A549 (cell line): ENCODE measurements at regions not wholly inside any gene's neighbourhood (a gene's known extent, or its start where the extent isn't known, plus 50 kb on each side); places are given as distances from the start of the nearest gene placed in this dataset.
"Not testable (repeated sequence)": the region's sequence is repeated elsewhere in the genome, so short reads cannot be mapped to it uniquely, and the experiment has no call there.

Source experiments
- ATAC-seq, 2 experiments: fragments of 200-7000 bp in 1 of 2; fragments of >200 bp in 1 of 2; cut with Nextera tagmentation in 1 of 2; cut with Tn5 transposase in 1 of 2; 3 replicates each; pipeline versions ENCODE4 v1.8.0 to v1.9.1; 2018 to 2020; ENCODE audit warnings: mild to moderate bottlenecking in 1 of 2, moderate library complexity in 1 of 2
- CTCF ChIA-PET: fragments of 300-600 bp; sonication (Branson Sonifier 250); formaldehyde crosslinking; extraction: SDS; loops from one replicate; lab custom pipeline; 2021; ENCODE audit warnings: antibody characterized with exemption, inconsistent platforms; lab: Yijun Ruan, JAX
- POLR2A ChIA-PET: fragments of 350-600 bp; formaldehyde crosslinking; extraction: SDS; loops from one replicate; lab custom pipeline; 2021; ENCODE audit warnings: antibody characterized with exemption, inconsistent platforms; lab: Yijun Ruan, JAX
- DNase-seq, 2 experiments: peaks; one replicate each; pipeline versions ENCODE4 v3.0.0 to v3.0.0-alpha.2; 2011 to 2016; ENCODE audit warnings: low read depth in 1 of 2, low spot score in 1 of 2
- FAIRE-seq: peaks from 2 replicates; lab custom pipeline; 2011; peaks lifted over from hg19 to GRCh38; lab: Jason Lieb, UNC
- H3K27ac ChIP-seq, 2 experiments: fragments of >200 bp; sonication (Bioruptor Twin); formaldehyde crosslinking; 3 replicates each; pipeline ENCODE4 v1.5.1; 2016 to 2017
- H3K4me1 ChIP-seq: fragments of >200 bp; sonication (Bioruptor Twin); formaldehyde crosslinking; 3 replicates; pipeline ENCODE4 v1.6.1; 2016
- H3K4me2 ChIP-seq: fragments of >200 bp; sonication (Bioruptor Twin); formaldehyde crosslinking; 3 replicates; pipeline ENCODE4 v1.6.1; 2016
- H3K4me3 ChIP-seq: fragments of >200 bp; sonication (Bioruptor Twin); formaldehyde crosslinking; 3 replicates; pipeline ENCODE4 v1.5.1; 2016
- H3K9me3 ChIP-seq: fragments of >200 bp; sonication (Bioruptor Twin); formaldehyde crosslinking; 3 replicates; pipeline ENCODE4 v1.6.1; 2016
- CBX2 ChIP-seq: fragments of 200-600 bp; sonication (generic); IDR thresholded peaks from 2 replicates; pipeline ENCODE4 v1.6.1; 2016; ENCODE audit warnings: low read depth, mild to moderate bottlenecking, borderline replicate concordance
- EHF ChIP-seq: fragments of 250-450 bp; sonication (Bioruptor Pico); IDR thresholded peaks from 2 replicates; pipeline ENCODE4 v1.5.0; 2020; ENCODE audit warnings: mild to moderate bottlenecking
- EHMT2 ChIP-seq: fragments of 200-600 bp; sonication (generic); IDR thresholded peaks from 2 replicates; pipeline ENCODE4 v1.6.1; 2016; ENCODE audit warnings: antibody characterized with exemption, low read depth, mild to moderate bottlenecking, moderate library complexity
- ESRRA ChIP-seq: fragments of 150-350 bp; IDR thresholded peaks from 2 replicates; pipeline ENCODE4 v1.6.1; 2014; ENCODE audit warnings: mild to moderate bottlenecking, low read length, borderline replicate concordance
- FOSL2 ChIP-seq, 2 experiments: fragments of 450-650 bp in 1 of 2; fragments of >200 bp in 1 of 2; sonication (Bioruptor Twin) in 1 of 2; formaldehyde crosslinking; IDR thresholded peaks; 2 replicates each; pipeline versions ENCODE4 v1.5.0 to v1.6.1; 2016 to 2020; ENCODE audit warnings: mild to moderate bottlenecking in 1 of 2, moderate library complexity in 1 of 2
- FOXS1 ChIP-seq: fragments of 250-450 bp; sonication (Bioruptor Pico); IDR thresholded peaks from 2 replicates; pipeline ENCODE4 v1.5.0; 2020; ENCODE audit warnings: mild to moderate bottlenecking, moderate library complexity
- HES2 ChIP-seq: fragments of >200 bp; sonication (Bioruptor Twin); formaldehyde crosslinking; IDR thresholded peaks from 2 replicates; pipeline ENCODE4 v1.6.1; 2016
- HMGXB4 ChIP-seq: fragments of 250-450 bp; sonication (Bioruptor Pico); IDR thresholded peaks from 2 replicates; pipeline ENCODE4 v1.5.0; 2021; ENCODE audit warnings: mild to moderate bottlenecking, moderate library complexity, borderline replicate concordance
- HOXB5 ChIP-seq: fragments of 250-450 bp; sonication (Bioruptor Pico); IDR thresholded peaks from 2 replicates; pipeline ENCODE4 v1.5.0; 2020; ENCODE audit warnings: mild to moderate bottlenecking, moderate library complexity
- KDM1A ChIP-seq: fragments of 200-600 bp; sonication (generic); IDR thresholded peaks from 2 replicates; pipeline ENCODE4 v1.6.1; 2016; ENCODE audit warnings: low read depth, mild to moderate bottlenecking
- NR3C1 ChIP-seq: fragments of >200 bp; sonication (Bioruptor Twin); formaldehyde crosslinking; IDR thresholded peaks from 3 replicates; pipeline ENCODE4 v1.6.1; 2017
- PBX3 ChIP-seq: IDR thresholded peaks from 2 replicates; pipeline ENCODE4 v1.6.1; 2012
- RAD21 ChIP-seq, 2 experiments: fragments of >200 bp in 1 of 2; sonication (Bioruptor Twin) in 1 of 2; formaldehyde crosslinking in 1 of 2; IDR thresholded peaks in 1 of 2; conservative IDR thresholded peaks in 1 of 2; 2 replicates in 1 of 2; 3 replicates in 1 of 2; pipeline ENCODE4 v1.6.1; 2012 to 2018; ENCODE audit warnings: inconsistent platforms in 1 of 2
- RARB ChIP-seq: fragments of 250-450 bp; sonication (Bioruptor Pico); IDR thresholded peaks from 2 replicates; pipeline ENCODE4 v1.8.0; 2021; ENCODE audit warnings: mild to moderate bottlenecking, moderate library complexity
- TFCP2L1 ChIP-seq: fragments of 250-450 bp; sonication (Bioruptor Pico); IDR thresholded peaks from 2 replicates; pipeline ENCODE4 v1.5.0; 2021; ENCODE audit warnings: mild to moderate bottlenecking
- ZFP36 ChIP-seq: fragments of 450-650 bp; IDR thresholded peaks from 2 replicates; pipeline ENCODE4 v1.6.1; 2014; ENCODE audit warnings: borderline replicate concordance; ENCODE audit not compliant: partially characterized antibody
- ZNF302 ChIP-seq: fragments of 250-450 bp; sonication (Bioruptor Pico); IDR thresholded peaks from 2 replicates; pipeline ENCODE4 v1.9.0; 2021; ENCODE audit warnings: inconsistent platforms, mild to moderate bottlenecking, moderate library complexity
- WGBS: methylation state at CpG from one replicate; pipeline ENCODE4 v1.1.6; 2017; ENCODE audit errors: missing lambda C conversion rate; 5-methylcytosine and 5-hydroxymethylcytosine counted together
- TF ChIP-seq, protein P1 (sequence below): fragments of >200 bp; sonication (Bioruptor Twin); formaldehyde crosslinking; IDR thresholded peaks from 3 replicates; pipeline ENCODE4 v1.6.1; 2016
- TF ChIP-seq, protein P2 (sequence below): fragments of 200-600 bp; sonication (generic); IDR thresholded peaks from 2 replicates; pipeline ENCODE4 v1.6.1; 2016; ENCODE audit warnings: antibody characterized with exemption, mild to moderate bottlenecking, moderate library complexity

DNA sequence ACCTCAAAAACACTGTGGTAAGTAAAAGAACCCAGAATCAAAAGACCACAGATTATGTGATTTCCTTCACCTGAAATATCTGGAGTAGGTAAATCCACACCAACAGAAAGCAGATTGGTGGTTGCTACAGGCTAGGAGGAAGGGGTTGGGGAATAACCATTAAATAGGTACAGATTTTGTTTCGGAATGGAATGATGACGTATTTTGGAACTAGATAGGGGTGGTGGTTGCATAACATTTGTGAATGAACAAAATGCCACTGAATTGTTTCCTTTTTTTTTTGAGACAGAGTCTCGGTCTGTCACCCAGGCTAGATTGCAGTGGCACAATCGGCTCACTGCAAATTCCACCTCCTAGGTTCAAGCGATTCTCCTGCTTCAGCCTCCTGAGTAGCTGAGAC lies 100.9 kb upstream of the RBFOX1 start:
- no peak for FAIRE-seq
- no peak for DNase-seq
- Histone ChIP-seq H3K4me3 (no peak overlapping the region), H3K27ac (no peak overlapping the region), H3K4me1 (no peaks in the 10 kb centered on the region), H3K9me3 (no peaks in the 10 kb centered on the region), H3K4me2 (no peak overlapping the region)
- ChIA-PET POLR2A (no interaction called here), CTCF (no interaction called here)
- no peak for TF ChIP-seq ESRRA
- TF ChIP-seq, protein P1, sequence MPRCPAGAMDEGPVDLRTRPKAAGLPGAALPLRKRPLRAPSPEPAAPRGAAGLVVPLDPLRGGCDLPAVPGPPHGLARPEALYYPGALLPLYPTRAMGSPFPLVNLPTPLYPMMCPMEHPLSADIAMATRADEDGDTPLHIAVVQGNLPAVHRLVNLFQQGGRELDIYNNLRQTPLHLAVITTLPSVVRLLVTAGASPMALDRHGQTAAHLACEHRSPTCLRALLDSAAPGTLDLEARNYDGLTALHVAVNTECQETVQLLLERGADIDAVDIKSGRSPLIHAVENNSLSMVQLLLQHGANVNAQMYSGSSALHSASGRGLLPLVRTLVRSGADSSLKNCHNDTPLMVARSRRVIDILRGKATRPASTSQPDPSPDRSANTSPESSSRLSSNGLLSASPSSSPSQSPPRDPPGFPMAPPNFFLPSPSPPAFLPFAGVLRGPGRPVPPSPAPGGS: no peak
- no peak for TF ChIP-seq NR3C1
- TF ChIP-seq CBX2: no peak
- TF ChIP-seq HMGXB4: no peak
- TF ChIP-seq KDM1A: no peak
- no peak for TF ChIP-seq FOXS1 (CRISPR knock-in tag)
- no peak for TF ChIP-seq HES2
- TF ChIP-seq, protein P2, sequence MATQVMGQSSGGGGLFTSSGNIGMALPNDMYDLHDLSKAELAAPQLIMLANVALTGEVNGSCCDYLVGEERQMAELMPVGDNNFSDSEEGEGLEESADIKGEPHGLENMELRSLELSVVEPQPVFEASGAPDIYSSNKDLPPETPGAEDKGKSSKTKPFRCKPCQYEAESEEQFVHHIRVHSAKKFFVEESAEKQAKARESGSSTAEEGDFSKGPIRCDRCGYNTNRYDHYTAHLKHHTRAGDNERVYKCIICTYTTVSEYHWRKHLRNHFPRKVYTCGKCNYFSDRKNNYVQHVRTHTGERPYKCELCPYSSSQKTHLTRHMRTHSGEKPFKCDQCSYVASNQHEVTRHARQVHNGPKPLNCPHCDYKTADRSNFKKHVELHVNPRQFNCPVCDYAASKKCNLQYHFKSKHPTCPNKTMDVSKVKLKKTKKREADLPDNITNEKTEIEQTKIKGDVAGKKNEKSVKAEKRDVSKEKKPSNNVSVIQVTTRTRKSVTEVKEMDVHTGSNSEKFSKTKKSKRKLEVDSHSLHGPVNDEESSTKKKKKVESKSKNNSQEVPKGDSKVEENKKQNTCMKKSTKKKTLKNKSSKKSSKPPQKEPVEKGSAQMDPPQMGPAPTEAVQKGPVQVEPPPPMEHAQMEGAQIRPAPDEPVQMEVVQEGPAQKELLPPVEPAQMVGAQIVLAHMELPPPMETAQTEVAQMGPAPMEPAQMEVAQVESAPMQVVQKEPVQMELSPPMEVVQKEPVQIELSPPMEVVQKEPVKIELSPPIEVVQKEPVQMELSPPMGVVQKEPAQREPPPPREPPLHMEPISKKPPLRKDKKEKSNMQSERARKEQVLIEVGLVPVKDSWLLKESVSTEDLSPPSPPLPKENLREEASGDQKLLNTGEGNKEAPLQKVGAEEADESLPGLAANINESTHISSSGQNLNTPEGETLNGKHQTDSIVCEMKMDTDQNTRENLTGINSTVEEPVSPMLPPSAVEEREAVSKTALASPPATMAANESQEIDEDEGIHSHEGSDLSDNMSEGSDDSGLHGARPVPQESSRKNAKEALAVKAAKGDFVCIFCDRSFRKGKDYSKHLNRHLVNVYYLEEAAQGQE: no peak
- TF ChIP-seq FOSL2 (IDR thresholded peaks at IDR 0.05): no peak
- no peak for TF ChIP-seq FOSL2 (CRISPR knock-in tag; IDR thresholded peaks at IDR 0.05)
- TF ChIP-seq ZNF302: no peak
- no peak for TF ChIP-seq RAD21 (conservative IDR thresholded peaks at IDR 0.05 in 1 of 2, IDR thresholded peaks at IDR 0.05 in 1 of 2)
- no peak for TF ChIP-seq TFCP2L1 (CRISPR knock-in tag)
- no peak for TF ChIP-seq ZFP36
- no peak for TF ChIP-seq EHMT2
- no peak for TF ChIP-seq HOXB5 (CRISPR knock-in tag)
- TF ChIP-seq PBX3: no peak
- no peak for TF ChIP-seq RARB (CRISPR knock-in tag)
- no peak for TF ChIP-seq EHF (CRISPR knock-in tag)
- ATAC-seq: no peak
- 17% methylated on average over 5 of the region's 5 CpGs for WGBS

GRCh38 chr16:7229433-7230218 lies 103.0 kb upstream of the RBFOX1 start:
- H3K9me3 ChIP-seq, H3K27ac ChIP-seq, DNase-seq, H3K4me2 ChIP-seq, CTCF ChIA-PET, H3K4me3 ChIP-seq, H3K4me1 ChIP-seq, FAIRE-seq, ATAC-seq, POLR2A ChIA-PET: not testable (repeated sequence)
- 0% methylated on average over 3 of the region's 3 CpGs for WGBS
